A673 (cell line): ENCODE measurements at regions not wholly inside any gene's neighbourhood (a gene's known extent, or its start where the extent isn't known, plus 50 kb on each side); places are given as distances from the start of the nearest gene placed in this dataset.

Source experiments
- BruUV-seq: library from RNA; stranded (reverse); fragments of 400-500 nt; replicated peaks from 2 replicates; lab custom pipeline; 2021; lab: Mats Ljungman, UMichigan
- CTCF ChIA-PET: fragments of 300-600 bp; sonication (Branson Sonifier 250); formaldehyde crosslinking; loops from one replicate; lab custom pipeline; 2022; ENCODE audit warnings: antibody characterized with exemption; lab: Charles Lee
- POLR2A ChIA-PET: fragments of 300-600 bp; sonication (Branson Sonifier 250); formaldehyde crosslinking; loops from one replicate; lab custom pipeline; 2022; ENCODE audit warnings: antibody characterized with exemption; ENCODE audit not compliant: low non-redundant PET; lab: Charles Lee
- DNase-seq: peaks from one replicate; pipeline ENCODE4 v3.0.0-alpha.2; 2015; ENCODE audit warnings: low spot score
- H3K27ac ChIP-seq: fragments of 200-600 bp; sonication (generic); 2 replicates; pipeline ENCODE4 v1.5.1; 2016; ENCODE audit warnings: mixed run types, low read depth, mild to moderate bottlenecking, mixed read lengths, antibody characterized with exemption, low read length; ENCODE audit not compliant: poor library complexity, severe bottlenecking
- H3K27me3 ChIP-seq: fragments of 200-600 bp; sonication (generic); replicated peaks from 2 replicates; pipeline ENCODE4 v1.6.1; 2017; ENCODE audit warnings: mixed run types, low read depth, mild to moderate bottlenecking, mixed read lengths, antibody characterized with exemption, low read length; ENCODE audit not compliant: insufficient read depth, poor library complexity
- H3K36me3 ChIP-seq: fragments of 200-600 bp; sonication (generic); 2 replicates; pipeline ENCODE4 v1.6.1; 2016; ENCODE audit warnings: mixed run types, mild to moderate bottlenecking, mixed read lengths, antibody characterized with exemption, low read length; ENCODE audit not compliant: insufficient read depth, poor library complexity, severe bottlenecking
- H3K4me1 ChIP-seq: fragments of 200-600 bp; sonication (generic); 2 replicates; pipeline ENCODE4 v1.6.1; 2017; ENCODE audit warnings: mixed run types, mild to moderate bottlenecking, mixed read lengths, antibody characterized with exemption, low read length; ENCODE audit not compliant: insufficient read depth, poor library complexity, severe bottlenecking
- H3K4me3 ChIP-seq: fragments of 200-600 bp; sonication (generic); 2 replicates; pipeline ENCODE4 v1.5.1; 2016; ENCODE audit warnings: low read depth, mixed run types, mild to moderate bottlenecking, mixed read lengths, low read length; ENCODE audit not compliant: poor library complexity, severe bottlenecking
- H3K9me3 ChIP-seq: fragments of 200-600 bp; sonication (generic); 2 replicates; pipeline ENCODE4 v1.6.1; 2016; ENCODE audit warnings: mixed run types, low read depth, mild to moderate bottlenecking, mixed read lengths, antibody characterized with exemption, low read length; ENCODE audit not compliant: poor library complexity, severe bottlenecking
- CTCF ChIP-seq: fragments of 300-800, 200-600 bp; sonication (generic); conservative IDR thresholded peaks from 2 replicates; pipeline ENCODE4 v1.5.1; 2017; ENCODE audit warnings: low read depth, mild to moderate bottlenecking, antibody characterized with exemption, low read length, moderate library complexity, mixed read lengths
- EZH2 ChIP-seq: fragments of 200-600 bp; sonication (generic); IDR thresholded peaks from 2 replicates; pipeline ENCODE4 v1.6.1; 2017; ENCODE audit warnings: borderline replicate concordance, low read depth, mild to moderate bottlenecking, mixed read lengths, antibody characterized with exemption, low read length; ENCODE audit not compliant: poor library complexity, severe bottlenecking
- intact Hi-C: fragments of 100-400 bp; cut with micrococcal nuclease; formaldehyde crosslinking; loops from one replicate; pipeline ENCODE4 v1.10.0; 2022; ENCODE audit not compliant: unreplicated experiment

DNA sequence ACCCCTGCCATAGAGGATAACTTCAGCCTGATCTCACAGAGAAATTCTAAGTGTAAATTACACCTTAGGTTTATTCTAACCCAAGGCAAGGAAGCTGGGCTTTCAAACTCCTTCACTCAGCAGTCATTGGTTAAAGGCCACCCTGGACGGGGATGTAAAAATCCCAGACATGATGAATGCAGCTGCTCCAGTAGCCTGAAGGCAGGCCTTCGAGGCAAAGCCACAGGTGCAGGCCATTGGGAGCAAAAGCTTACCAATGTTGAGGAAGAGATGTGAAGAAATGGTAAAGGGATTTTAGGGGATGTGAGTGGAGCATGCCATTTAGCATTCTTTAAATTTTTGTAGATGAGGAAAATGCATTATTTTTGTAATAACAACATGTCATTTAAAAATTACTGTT, 514.4 kb downstream of the XYLT1 start:
- Histone ChIP-seq H3K4me3 (no peak overlapping the region), H3K27me3 (no peaks in the 10 kb centered on the region), H3K27ac (no peak overlapping the region), H3K4me1 (no peaks in the 10 kb centered on the region), H3K36me3 (no peaks in the 10 kb centered on the region), H3K9me3 (no peaks in the 10 kb centered on the region)
- no peak for DNase-seq
- TF ChIP-seq CTCF (no peak), EZH2 (no peak)
- POLR2A ChIA-PET = no interaction called here
- CTCF ChIA-PET = no interaction called here
- intact Hi-C loops = no loop called here
- no TSS peak for BruUV-seq

- no peak overlapping the region for H3K27ac ChIP-seq
- TF ChIP-seq CTCF = no peak
- TF ChIP-seq EZH2 = no peak
- H3K27me3 ChIP-seq = no peaks in the 10 kb centered on the region
- ChIA-PET POLR2A (no interaction called here), CTCF (no interaction called here)
- BruUV-seq = no TSS peak
- H3K4me3 ChIP-seq = no peak overlapping the region
- intact Hi-C loops = no loop called here
- no peaks in the 10 kb centered on the region for H3K4me1 ChIP-seq
- DNase-seq = no peak
- H3K36me3 ChIP-seq = no peaks in the 10 kb centered on the region
- H3K9me3 ChIP-seq = no peaks in the 10 kb centered on the region
Measured at GRCh38 chr16:16960785-16961184, 510.0 kb downstream of the XYLT1 start.

DNA sequence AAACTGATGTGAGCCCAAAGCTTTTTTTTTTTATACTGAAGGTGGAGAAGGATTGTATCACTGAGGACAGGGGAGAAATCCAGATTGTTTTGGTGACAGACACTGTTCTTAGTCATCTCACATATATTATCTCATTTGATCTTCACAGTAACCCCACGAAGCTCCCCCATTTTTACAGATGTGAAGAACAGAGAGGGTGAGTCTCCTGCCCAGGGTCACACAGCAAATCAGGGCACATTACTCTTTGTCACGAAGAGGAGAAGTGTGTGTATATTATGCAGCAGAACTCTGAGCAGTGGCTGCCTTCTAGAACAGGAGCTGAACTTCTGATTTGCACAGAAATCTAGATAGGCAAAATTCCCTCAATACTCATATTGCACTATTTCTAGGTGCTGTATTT, 504.3 kb downstream of the XYLT1 start:
- Histone ChIP-seq H3K36me3 (no peaks in the 10 kb centered on the region), H3K9me3 (no peaks in the 10 kb centered on the region), H3K27ac (no peak overlapping the region), H3K4me3 (no peak overlapping the region), H3K4me1 (no peaks in the 10 kb centered on the region), H3K27me3 (no peaks in the 10 kb centered on the region)
- intact Hi-C loops = no loop called here
- DNase-seq = no peak
- TF ChIP-seq CTCF (no peak), EZH2 (no peak)
- ChIA-PET CTCF (no interaction called here), POLR2A (no interaction called here)
- no TSS peak for BruUV-seq
